NCI-H82 (cell line): ENCODE measurements at regions not wholly inside any gene's neighbourhood (a gene's known extent, or its start where the extent isn't known, plus 50 kb on each side); places are given as distances from the start of the nearest gene placed in this dataset.

Source experiments
- DNase-seq: peaks from one replicate; lab custom pipeline; 2025; lab: John Stamatoyannopoulos, UW

- no peak for DNase-seq
These were observed 436.2 kb downstream of the MATN1 start for GRCh38 chr1:30286988-30287839.

GRCh38 chr1:30286241-30286987, 437.0 kb downstream of the MATN1 start:
- no peak for DNase-seq

DNA sequence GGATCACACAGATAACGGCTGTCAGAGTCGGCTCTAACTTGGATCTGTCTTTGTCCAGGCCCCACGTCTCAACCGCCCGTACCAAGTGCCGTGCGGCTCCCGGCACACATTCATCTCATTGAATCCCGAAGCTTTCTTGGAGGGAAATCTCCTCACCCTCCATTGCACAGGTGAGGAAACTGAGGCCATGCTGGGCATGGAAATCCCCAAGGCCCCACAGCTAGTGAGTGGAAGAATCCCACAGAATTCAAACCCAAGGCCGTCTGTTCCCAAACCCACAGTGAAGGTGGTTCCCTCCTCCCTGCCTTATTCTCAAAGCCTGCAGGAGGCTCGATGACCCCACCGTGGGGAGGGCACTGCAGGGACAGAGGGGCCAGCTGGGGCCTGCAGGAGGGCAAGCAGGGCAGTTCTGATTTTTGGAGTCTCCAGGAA, 437.9 kb downstream of the MATN1 start:
- DNase-seq: no peak

GRCh38 chr1:30284728-30285475, 438.5 kb downstream of the MATN1 start:
- no peak for DNase-seq

GRCh38 chr1:30284226-30284625, 439.2 kb downstream of the MATN1 start:
- no peak for DNase-seq

GRCh38 chr1:30283199-30283962, 440.0 kb downstream of the MATN1 start:
- no peak for DNase-seq

- DNase-seq: no peak
These were observed 442.8 kb downstream of the MATN1 start for GRCh38 chr1:30280572-30280971.

- DNase-seq: peak; percentile 12
These were observed 445.5 kb downstream of the MATN1 start for GRCh38 chr1:30277911-30278310.

GRCh38 chr1:30277415-30277814, 446.0 kb downstream of the MATN1 start:
- DNase-seq: no peak

GRCh38 chr1:30275926-30276764, 447.2 kb downstream of the MATN1 start:
- DNase-seq: no peak

- DNase-seq: no peak
These were observed 448.3 kb downstream of the MATN1 start for GRCh38 chr1:30274976-30275621.

- DNase-seq: no peak
These were observed 449.0 kb downstream of the MATN1 start for GRCh38 chr1:30274173-30274970.

- no peak for DNase-seq
These were observed 449.9 kb downstream of the MATN1 start for GRCh38 chr1:30273456-30273855.

DNA sequence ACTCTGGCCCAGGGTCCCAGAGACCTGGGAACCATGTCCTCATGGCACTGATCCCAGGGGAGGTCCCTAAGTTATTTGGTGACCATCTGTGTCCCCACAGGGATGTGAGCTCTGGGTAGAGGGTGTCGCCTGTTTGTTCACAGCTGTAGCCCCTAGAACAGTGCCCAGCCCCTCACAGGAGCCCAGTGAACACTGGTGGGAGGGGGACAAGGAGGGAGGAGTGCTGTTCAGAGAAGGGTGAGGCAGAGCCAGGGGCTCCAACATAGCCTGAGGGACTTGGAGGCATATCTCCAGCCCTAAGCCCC, 450.4 kb downstream of the MATN1 start:
- DNase-seq: no peak

GRCh38 chr1:30272277-30273020, 450.9 kb downstream of the MATN1 start:
- no peak for DNase-seq

- no peak for DNase-seq
These were observed 451.7 kb downstream of the MATN1 start for GRCh38 chr1:30271401-30272276.

DNA sequence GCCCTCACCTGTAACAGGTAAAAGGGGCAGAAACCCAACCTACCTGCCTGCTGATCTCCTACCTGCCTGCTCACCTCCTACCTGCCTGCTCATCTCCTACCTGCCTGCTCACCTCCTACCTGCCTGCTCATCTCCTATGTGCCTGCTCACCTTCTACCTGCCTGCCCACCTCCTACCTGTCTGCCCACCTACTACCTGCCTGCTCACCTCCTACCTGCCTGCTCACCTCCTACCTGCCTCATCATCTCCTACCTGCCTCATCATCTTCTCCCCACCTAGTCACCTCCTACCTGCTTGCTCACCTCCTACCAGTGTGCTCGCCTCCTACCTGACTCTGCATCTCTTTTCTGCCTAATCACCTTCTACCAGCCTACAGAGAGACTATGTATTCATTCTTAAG, 452.9 kb downstream of the MATN1 start:
- DNase-seq: no peak
